HG02642 (cell line): ENCODE measurements at regions not wholly inside any gene's neighbourhood (a gene's known extent, or its start where the extent isn't known, plus 50 kb on each side); places are given as distances from the start of the nearest gene placed in this dataset.

Experiments
- ATAC-seq: cut with Tn5 transposase; IDR thresholded peaks from one replicate; pipeline ENCODE4 v1.9.1; 2021; ENCODE audit warnings: mild to moderate bottlenecking; ENCODE audit not compliant: unreplicated experiment, poor library complexity

DNA sequence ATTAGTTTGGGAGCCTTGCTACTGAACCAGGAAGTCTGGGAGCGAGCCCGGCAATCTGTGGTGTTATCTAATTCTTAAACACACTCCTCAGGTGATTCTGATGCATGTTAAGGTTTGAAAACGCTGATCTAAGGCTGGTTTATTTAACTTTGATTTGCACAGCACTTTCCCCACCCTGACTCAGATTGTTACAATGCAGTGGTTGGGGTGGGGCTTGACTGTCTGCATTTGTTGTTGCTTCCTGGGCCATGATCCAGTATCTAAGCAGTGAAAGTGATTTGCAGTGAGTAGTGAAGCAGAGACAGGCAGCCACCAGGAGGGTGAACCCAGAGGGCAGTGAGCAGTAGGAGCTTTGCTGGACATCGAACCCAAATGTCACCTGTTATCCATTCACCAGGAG lies 81.6 kb upstream of the ARGLU1 start:
- ATAC-seq = no peak

DNA sequence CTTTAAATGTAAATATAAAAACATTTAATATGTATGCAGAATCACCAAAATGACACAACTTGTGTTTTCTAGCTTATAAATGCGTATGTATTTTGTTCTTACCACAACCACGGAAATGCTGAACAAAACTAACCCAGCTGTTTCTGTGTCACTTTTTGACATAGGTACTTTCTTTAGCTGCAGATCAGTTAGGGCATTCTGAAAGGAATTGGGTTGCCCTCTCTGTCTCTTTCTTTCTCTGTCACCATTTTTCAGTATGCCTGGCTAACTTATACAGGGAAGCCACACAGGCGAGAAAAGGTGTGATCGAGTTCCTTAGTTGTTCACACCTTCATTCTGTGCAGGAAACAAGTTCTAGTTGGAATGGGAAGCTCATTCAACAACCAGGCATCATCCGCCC lies 72.6 kb upstream of the ARGLU1 start:
- ATAC-seq = no peak

DNA sequence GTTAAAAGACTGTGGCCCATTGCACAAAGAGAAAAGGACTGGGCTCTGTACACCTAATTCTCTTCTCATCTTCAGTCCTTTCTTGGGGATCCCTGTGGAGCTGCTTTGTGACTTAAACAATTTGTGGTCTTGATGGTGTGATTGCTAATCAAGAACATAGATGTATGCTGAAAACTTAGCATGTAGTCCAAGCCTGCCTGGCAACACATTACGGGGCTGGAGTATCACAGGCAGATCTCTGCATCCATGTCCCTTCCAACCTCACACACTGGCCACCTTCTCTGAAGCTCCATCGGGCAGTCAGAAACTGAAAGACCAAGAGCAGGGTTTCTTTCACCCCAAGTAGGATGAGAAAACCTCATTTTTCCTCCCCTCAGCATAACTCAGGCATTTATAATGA lies 69.6 kb upstream of the ARGLU1 start:
- ATAC-seq = no peak

DNA sequence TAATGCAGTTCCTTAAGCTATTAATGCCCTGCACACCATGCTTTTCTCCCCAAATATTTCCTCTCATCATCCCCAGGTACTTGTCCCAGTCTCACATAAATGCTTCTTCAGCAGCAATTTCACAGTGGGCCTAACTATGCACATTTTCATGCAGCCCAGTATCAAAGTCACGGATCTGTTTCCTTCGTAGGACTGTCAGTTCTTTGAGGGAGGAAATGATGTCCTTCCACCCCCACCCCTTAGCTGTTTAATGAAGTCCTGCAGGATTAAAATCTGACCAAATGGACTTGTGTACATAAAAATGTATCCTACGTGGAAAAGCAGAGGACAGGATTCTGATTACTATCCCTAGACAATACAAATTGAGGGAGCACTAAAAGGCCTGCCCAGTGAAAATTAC lies 68.6 kb upstream of the ARGLU1 start:
- ATAC-seq = no peak

DNA sequence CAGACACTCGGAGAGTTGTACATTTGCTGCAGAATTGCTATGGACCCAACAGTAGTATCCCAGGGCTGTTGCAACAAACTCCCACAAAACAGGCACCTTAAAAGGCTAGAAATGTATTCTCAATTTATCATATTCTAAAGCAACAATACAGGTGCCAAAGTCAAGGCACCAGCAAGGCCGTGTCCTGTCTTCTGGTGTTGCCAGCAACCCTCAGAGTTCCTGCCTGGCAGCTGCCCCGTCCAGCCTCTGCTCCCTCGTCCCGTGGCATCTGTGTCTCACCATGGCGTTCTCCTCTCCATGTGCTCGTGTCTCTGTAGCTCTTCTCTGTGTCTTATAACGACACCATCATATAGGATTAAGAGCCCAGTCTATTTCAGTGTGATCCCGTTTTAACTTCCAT lies 67.7 kb upstream of the ARGLU1 start:
- ATAC-seq = no peak

DNA sequence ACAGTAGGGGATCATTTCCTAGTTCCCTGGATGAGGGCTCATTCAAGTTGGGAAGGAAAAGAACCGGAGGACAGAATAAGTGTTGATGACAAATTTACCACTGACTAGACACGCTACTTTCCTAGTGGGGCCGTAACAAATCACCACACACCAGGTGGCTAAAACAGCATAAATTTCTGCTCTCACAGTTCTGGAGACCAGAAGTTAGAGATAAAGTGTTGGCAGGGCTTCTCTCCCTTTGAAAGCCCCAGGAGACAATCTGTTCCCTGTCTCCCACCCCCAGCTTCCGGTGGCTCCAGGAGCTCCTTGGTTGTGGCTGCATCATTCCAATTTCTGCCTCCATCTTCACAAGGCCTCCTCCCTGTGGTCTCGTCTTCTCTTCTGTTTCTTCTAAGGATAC lies 65.4 kb upstream of the ARGLU1 start:
- no peak for ATAC-seq

DNA sequence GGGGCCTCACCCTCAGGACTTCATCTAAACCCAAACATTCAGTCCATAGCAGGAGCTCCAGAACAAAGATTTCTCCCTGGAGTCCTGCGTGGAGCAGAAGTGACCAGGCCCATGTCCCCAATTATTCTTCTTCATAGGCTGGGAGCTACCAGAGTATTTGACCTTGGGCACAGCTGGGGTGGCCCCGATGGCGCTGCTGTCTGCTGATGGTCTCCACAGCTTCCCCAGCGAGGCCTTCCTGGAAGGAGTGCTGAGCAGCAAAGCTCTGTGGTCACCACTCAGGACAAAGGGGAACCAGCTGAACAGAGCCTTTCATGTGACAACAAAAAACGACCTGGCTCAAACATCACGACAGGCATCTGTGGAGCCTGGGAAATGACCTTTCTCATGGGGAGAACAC lies 62.7 kb upstream of the ARGLU1 start:
- no peak for ATAC-seq

DNA sequence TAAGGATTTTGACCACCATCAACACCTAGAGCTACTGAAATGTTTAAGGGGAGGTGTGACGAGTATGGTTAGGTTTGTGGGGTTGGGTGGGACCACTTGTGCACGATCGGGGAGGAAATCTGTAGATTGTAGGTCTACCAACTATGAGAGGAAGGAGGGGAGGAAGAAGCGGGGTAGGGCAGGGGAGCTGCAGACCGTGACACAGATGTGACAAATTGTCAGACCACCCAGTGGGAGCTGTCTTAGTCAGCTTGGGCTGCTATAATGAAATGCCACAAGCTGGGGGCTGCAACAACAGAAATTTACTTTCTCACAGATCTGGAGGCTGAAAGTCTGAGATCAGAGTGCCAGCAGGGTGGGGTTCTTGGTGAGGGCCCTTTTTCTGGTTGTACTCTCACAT lies 62.2 kb upstream of the ARGLU1 start:
- ATAC-seq = no peak

DNA sequence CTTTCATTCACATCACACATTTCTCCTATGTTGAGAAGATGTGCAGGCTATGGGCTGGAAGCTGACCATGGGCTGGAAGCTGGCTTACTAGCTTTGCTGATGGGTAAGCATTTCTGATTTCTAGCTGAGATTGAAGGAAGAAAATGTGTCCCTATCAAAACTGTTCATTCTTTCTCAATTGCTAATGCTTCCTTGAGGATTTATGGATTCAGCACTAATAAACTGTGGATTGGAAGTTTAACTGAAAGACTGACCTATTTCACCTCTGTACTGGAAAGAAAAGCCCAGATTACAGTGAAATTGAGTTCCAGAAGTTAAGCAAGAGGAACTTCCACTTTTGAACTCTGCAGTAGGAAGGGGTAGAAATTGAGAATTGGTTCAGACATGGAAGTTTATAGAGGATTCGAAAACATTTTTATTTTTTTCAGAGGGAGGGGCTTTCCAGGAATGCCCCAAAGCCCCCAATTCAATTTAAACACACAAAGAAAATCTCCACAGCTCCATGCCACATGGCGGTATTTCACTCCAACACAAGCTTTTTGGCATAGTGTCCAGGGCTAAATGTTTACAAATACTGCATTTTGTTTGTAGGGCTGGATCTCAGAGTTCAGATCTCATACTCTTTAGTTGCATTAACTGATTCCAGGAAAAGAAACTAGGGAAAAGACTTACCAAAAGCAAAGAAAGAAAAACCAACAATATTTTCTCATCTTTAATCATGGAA lies 61.2 kb upstream of the ARGLU1 start:
- no peak for ATAC-seq

DNA sequence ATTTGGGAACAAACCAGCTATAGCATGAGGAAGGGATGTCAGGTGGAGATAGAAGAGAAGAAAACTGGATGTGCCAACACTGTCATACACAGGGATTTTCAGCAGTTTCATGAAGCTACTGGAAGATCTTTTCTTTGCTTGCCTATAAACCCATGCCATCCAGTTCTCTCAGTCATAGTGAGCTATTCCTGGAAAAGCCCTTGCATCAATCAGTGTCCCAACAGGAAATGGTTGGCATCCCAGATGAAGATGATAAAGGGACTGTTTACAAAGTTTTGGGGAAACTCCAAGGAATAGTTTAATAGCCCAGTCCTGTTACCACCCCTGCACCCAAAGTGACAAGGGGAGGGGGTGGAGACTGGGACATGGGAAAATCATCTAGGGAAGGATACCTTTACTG lies 58.5 kb upstream of the ARGLU1 start:
- no peak for ATAC-seq

DNA sequence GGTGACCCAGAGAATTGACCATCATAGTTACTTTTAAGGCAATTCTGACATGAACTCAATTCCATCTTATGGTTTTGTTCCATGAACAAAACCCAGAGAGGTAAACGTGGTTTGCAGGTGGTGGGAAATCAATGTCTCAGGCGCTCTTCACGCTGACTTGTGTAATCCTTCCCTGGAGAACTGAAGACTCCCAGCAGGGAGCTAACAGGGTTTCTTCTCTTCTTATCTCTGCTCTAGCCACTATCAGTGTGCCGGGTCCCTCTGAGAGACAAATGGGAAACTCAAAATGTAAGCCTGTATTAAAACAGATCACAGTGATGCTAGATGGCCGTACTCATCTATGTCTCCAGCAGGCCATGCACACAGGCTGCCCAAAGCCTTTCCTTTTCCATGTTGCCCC lies 57.6 kb upstream of the ARGLU1 start:
- ATAC-seq = no peak

DNA sequence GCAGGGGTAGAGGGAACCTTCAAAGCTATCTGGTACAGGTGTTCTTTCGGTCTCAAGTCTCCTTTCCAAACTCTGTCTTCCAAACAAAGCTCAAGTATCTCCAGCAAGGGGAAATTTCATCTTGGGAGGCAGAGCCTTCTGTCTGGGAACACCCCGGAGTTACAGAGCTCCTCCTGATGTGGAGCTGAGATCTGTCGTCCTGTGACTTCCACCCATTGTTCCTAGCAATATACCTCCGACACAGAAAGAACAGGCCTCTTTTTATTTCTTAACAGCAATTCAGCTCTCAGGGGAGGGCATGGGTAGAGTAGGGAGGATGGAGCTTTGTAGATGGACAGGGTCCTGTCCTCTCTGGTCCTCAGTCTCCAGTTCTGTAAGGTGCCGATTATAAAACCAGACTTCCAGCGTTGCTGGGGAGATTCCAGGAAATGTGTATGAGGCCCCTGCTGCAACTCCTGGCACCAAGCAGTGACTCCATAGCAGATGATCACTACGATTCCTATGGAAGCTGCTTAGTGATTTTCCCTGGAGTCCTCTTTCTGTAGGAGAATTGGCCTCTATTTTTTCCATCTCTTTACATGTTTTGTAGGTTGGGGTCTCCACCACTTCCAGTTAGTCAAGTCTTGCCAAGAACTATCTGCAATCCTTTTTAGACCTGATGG lies 56.0 kb upstream of the ARGLU1 start:
- no peak for ATAC-seq

DNA sequence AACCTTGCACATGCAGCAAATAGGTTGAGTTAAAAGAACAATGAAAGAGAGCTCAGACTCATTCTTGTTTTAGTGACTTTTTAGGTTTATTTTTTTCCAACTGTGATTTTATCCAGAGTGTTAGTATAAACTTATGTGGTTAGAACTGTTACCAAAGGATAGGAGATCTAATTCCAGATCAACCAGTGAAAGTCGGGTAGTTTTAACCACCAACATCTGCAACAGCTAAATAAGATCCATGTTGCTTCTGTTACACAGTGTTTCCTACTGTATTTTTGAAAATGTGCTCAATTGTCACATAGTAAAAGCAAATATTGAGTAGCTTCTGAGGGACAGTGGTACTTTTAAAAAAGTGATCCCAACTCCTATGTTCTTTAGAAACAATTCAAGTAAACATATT lies 53.9 kb upstream of the ARGLU1 start:
- no peak for ATAC-seq

DNA sequence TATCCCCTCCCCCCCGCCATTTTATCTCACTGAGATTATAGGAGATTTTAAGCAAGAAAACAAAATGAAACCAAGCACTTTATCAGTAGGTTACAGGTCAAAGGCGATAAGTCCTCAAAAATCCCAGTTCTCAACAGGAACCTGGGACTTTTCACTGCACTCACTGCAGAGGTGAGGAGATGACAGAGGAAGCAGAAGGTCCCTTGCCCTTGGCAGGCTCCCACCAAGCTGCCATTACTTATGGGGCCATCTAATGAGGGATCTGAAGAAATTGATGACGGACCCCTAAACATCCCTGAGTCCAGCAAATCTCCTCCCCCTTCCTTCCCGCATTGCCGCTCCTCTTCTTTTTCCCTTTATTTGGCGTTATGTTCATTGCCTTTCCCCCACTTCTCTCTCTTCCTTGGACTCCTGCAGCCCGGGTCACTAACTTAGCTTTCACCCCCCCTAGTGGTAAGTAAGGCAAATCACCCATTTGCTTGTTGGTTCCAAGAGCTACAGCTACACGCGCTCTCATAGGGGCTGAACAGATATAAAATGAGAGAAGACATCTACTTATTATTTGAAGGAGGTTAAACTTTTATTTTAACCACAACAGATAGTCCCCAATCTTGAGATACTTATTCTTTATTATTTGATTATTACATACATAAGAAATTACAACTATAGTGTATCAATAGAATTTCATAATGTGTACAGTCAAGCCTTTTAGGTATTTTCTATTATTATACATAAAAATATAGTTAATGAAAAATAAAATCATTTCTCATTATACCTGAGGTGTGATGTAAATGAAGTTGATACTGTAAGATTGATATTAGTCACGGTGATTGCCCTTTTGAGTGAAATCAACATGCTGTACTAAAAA lies 52.0 kb upstream of the ARGLU1 start:
- ATAC-seq = peak; percentile 97
